Fibroblast of lung (primary cell): ENCODE measurements at regions not wholly inside any gene's neighbourhood (a gene's known extent, or its start where the extent isn't known, plus 50 kb on each side); places are given as distances from the start of the nearest gene placed in this dataset.

Experiments
- EZH2 ChIP-seq: IDR thresholded peaks from 2 replicates; pipeline ENCODE4 v1.5.1; 2012; ENCODE audit warnings: low read length, control low read depth, mild to moderate bottlenecking; ENCODE audit errors: missing control alignments
- TF ChIP-seq, protein P1 (sequence below), 2 donors: IDR thresholded peaks in 1 of 2; conservative IDR thresholded peaks in 1 of 2; 1 replicate in 1 of 2; 2 replicates in 1 of 2; pipeline ENCODE4 v1.5.1; 2011 to 2012; ENCODE audit warnings: low read length in 2 of 2, control low read depth in 1 of 2, inconsistent platforms in 1 of 2, low read depth in 1 of 2, mild to moderate bottlenecking in 1 of 2

DNA sequence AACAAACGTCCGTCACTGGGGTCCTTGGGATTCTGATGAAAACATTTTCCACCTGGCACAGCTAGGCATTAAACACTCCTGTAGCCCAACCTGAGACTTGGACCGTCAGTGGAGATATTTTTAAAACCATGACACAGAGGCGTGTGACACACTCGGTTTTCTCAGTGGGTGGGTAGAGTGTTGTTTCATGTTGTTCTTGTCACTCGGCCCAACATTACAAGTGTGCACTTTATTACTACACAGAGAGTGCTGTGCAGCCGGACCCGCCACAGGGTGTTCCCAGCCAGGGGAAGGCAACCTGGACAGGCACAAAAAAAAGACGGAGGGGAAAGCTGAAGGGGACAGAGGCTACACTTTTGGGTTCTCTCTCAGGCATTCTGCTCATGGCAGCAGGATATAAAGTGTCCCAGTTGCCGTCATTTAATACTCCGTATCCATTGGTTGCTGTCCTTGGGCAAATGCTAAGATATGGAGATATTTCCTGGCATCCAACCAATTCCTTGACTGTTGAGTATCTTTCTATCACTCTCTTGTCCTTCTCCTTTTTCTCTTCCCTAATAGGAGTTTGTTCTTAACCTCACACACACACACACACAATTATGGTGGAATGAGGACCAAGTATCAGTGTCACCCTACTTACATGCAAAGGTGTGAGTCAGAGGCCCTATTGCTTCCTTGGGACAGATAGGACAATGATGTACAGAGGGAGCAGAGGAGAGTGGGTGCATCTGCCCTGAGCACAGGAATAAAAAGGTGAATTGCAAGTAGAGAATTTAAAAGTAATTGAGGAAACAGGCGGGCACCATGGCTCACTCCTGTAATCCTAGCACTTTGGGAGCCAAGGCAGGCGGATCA, 154.1 kb upstream of the SOX9 start:
- TF ChIP-seq, protein P1, sequence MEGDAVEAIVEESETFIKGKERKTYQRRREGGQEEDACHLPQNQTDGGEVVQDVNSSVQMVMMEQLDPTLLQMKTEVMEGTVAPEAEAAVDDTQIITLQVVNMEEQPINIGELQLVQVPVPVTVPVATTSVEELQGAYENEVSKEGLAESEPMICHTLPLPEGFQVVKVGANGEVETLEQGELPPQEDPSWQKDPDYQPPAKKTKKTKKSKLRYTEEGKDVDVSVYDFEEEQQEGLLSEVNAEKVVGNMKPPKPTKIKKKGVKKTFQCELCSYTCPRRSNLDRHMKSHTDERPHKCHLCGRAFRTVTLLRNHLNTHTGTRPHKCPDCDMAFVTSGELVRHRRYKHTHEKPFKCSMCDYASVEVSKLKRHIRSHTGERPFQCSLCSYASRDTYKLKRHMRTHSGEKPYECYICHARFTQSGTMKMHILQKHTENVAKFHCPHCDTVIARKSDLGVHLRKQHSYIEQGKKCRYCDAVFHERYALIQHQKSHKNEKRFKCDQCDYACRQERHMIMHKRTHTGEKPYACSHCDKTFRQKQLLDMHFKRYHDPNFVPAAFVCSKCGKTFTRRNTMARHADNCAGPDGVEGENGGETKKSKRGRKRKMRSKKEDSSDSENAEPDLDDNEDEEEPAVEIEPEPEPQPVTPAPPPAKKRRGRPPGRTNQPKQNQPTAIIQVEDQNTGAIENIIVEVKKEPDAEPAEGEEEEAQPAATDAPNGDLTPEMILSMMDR (conservative IDR thresholded peaks at IDR 0.05 in 1 of 2, IDR thresholded peaks at IDR 0.05 in 1 of 2; ENCODE audit: low read depth in 1 of 2, low read length in 2 of 2) = no peak
- no peak for TF ChIP-seq EZH2
